AG09309 (cell line): ENCODE measurements at regions not wholly inside any gene's neighbourhood (a gene's known extent, or its start where the extent isn't known, plus 50 kb on each side); places are given as distances from the start of the nearest gene placed in this dataset.

Source experiments
- DNase-seq: peaks from one replicate; pipeline ENCODE4 v3.0.0-alpha.2; 2010; ENCODE audit warnings: low read depth
- H3K4me3 ChIP-seq: 2 replicates; pipeline ENCODE4 v1.5.1; 2011; ENCODE audit warnings: mild to moderate bottlenecking, low read depth, low read length, moderate library complexity; ENCODE audit not compliant: control insufficient read depth
- TF ChIP-seq, protein P1 (sequence below): IDR thresholded peaks from 2 replicates; pipeline ENCODE4 v1.5.1; 2011; ENCODE audit warnings: mild to moderate bottlenecking, low read depth, low read length, inconsistent platforms; ENCODE audit not compliant: insufficient read depth, control insufficient read depth; ENCODE audit errors: missing control alignments

DNA sequence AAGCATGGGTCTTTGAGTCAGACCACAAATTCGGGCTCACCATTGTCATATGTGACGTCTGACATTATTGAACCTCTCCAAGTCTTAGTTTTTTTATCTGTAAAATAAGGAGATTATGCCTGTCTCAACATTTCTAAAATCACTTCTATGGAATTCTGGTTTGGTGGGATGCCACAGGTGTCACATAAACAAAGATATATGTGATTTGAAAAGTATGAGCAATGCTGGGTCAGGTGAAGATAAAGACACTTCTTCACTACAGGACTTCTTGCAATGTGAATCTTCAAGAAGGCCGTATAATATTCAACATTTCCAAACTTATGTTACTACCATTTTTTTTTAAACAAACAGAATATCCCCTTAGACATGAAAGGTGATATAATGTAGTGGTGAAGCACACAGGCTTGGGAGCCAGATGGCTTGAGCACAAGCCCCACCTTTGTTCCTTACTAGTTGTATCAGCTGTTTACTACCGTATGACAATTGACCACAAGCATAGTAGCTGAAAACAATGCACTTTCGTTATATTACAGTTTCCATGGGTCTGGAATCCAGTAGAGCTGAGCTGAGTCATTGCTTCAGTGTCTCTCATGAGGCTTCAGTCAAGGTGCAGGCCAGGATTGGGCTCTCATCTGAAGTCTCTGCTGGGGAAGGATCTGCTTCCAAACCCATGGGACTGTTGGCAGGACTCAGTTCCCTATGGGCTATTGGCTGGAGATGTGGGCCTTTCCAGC, 87.7 kb downstream of the UTP18 start:
- no peak overlapping the region for H3K4me3 ChIP-seq
- no peak for DNase-seq
- TF ChIP-seq, protein P1, sequence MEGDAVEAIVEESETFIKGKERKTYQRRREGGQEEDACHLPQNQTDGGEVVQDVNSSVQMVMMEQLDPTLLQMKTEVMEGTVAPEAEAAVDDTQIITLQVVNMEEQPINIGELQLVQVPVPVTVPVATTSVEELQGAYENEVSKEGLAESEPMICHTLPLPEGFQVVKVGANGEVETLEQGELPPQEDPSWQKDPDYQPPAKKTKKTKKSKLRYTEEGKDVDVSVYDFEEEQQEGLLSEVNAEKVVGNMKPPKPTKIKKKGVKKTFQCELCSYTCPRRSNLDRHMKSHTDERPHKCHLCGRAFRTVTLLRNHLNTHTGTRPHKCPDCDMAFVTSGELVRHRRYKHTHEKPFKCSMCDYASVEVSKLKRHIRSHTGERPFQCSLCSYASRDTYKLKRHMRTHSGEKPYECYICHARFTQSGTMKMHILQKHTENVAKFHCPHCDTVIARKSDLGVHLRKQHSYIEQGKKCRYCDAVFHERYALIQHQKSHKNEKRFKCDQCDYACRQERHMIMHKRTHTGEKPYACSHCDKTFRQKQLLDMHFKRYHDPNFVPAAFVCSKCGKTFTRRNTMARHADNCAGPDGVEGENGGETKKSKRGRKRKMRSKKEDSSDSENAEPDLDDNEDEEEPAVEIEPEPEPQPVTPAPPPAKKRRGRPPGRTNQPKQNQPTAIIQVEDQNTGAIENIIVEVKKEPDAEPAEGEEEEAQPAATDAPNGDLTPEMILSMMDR: no peak

DNA sequence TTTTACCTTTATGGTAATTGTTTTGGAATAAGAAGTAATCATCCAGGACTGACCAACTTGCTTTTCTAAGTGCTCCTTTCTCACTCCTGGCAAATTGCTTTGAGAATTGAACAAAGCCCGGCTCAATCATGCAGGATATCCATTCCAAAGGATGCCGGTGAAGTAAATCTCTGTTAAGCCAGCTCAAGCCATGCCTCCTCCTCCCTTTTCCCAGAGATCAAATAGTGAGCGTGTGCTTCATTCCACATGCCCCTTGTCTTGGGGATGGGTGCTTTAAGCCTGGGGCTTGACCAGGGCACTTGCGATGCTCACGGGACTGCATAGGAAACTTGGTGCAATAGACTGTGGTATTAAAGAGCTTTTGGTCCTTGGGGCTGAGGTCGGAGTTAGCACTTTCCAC, 90.7 kb downstream of the UTP18 start:
- no peak for DNase-seq

DNA sequence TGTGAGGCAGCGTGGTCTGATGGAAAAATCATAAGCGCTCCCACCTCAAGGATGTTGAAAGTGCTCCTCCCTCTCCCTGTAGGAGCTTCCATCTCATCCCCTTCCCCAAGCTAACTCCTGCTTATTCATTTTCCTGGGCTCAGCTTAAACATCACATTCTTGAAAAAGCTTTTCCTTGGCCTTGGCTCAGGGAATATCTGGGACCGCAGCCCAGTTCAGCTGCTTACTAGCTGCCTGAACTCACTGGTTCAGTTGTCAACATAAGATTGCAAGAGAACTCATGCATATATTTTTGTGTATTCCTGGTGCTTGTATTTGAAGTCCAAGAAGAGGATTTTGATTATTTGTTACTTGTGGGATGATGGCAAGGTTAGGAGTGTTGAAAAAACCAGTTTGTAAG, 91.5 kb downstream of the UTP18 start:
- peak; percentile 2 for DNase-seq
- TF ChIP-seq, protein P1: no peak

More for the DNA sequence above, 90.7 kb downstream of the UTP18 start:
- H3K4me3 ChIP-seq: no peak overlapping the region
- TF ChIP-seq, protein P1: no peak

DNA sequence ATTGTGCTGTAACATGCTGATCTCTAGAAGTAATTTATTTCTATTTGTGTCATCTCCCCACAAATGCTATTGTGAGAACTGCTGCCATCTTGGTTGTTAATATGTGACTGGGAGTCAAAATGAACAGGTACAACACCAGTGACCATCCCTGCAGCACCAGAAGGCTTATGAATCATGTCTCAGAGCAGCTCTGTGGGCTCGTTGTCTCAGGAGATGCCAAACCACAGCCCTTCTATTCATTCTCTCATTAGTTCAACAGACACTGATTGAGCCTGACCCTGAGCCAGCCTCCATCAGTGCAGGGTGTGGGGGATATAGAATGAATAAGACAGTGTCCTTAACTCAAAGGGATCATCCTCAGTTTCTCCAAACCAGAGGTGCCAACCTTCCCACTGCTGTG, 92.5 kb downstream of the UTP18 start:
- TF ChIP-seq, protein P1: no peak
- no peak overlapping the region for H3K4me3 ChIP-seq
- DNase-seq: no peak

More for the DNA sequence above, 91.5 kb downstream of the UTP18 start:
- no peak overlapping the region for H3K4me3 ChIP-seq

DNA sequence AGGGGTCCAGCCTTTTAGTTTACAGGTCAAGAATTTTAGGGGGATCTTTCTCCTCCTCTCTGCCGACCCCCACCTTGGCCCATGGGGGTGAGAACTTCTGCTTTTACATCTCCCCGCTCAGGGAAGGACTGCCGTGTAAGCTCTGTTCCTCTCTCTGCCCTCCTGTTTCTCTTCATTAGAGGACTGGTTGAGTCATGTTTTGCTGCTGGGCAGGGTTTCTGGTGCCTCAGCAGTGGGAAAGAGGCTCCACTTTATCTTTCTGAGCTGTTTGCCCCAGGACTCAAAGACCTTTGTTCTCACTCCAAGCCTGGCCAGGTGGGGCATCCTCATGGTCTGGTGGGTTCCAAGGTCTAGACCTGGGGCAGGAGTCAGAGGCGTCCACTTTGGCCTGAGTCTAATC, 93.0 kb downstream of the UTP18 start:
- no peak for DNase-seq
- TF ChIP-seq, protein P1: no peak
- no peak overlapping the region for H3K4me3 ChIP-seq

DNA sequence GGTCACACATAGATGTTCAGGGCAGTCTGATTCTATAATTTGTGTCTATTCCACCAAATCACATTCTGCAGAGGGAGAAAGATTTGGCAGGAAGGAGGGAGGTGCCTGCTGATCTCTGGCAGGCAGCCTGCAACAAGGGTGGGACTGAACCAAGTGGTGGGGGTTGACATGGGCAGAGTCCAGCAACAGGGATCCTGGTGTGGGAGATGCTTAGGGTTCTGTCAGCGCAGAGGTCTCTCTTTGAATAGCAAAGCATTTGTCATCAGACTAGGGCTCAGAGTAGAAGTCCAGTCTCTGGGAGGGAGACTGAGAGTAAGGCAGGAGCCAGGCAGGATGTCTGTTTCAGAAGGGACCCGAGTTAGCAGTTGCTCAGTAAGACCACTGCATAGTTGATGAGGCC, 94.6 kb downstream of the UTP18 start:
- H3K4me3 ChIP-seq: no peak overlapping the region
- TF ChIP-seq, protein P1: no peak
- no peak for DNase-seq
